ENCODE measurements at regions not wholly inside any gene's neighbourhood (a gene's known extent, or its start where the extent isn't known, plus 50 kb on each side); places are given as distances from the start of the nearest gene placed in this dataset.

GRCh38 chrY:12981074-12981473 is 76.4 kb downstream of the DDX3Y start:
- Histone ChIP-seq H3K79me2 (ENCODE audit: control insufficient read depth, insufficient read depth, low read length) (no peaks in the 10 kb centered on the region), H3K27ac (ENCODE audit: low read length in 2 of 2) (no peak overlapping the region), H3K27me3 (replicated peaks in 1 of 4; ENCODE audit: control extremely low read depth in 1 of 4, control insufficient read depth in 3 of 4, insufficient read depth in 4 of 4, low read length in 3 of 4) (no peaks in the 10 kb centered on the region), H4K20me1 (ENCODE audit: control insufficient read depth, insufficient read depth, low read length, poor library complexity, severe bottlenecking) (no peaks in the 10 kb centered on the region), H2AFZ (ENCODE audit: insufficient read depth, low read depth, low read length, poor library complexity, severe bottlenecking) (no peak overlapping the region), H3K9me3 (ENCODE audit: control extremely low read depth in 1 of 3, control insufficient read depth in 2 of 3, insufficient read depth in 1 of 3, low read length in 2 of 3) (no peaks in the 10 kb centered on the region), H3K36me3 (replicated peaks in 1 of 2; ENCODE audit: control extremely low read depth in 1 of 2, control insufficient read depth in 1 of 2, extremely low read depth in 1 of 2, insufficient read depth in 2 of 2, low read length in 1 of 2) (no peaks in the 10 kb centered on the region), H3K4me2 (replicated peaks; ENCODE audit: low read depth, low read length, poor library complexity, severe bottlenecking) (no peak overlapping the region), H3K4me1 (ENCODE audit: control insufficient read depth in 2 of 2, insufficient read depth in 2 of 2, low read length in 2 of 2) (no peaks in the 10 kb centered on the region), H3K4me3 (ENCODE audit: control extremely low read depth in 1 of 5, extremely low read depth in 1 of 5, insufficient read depth in 1 of 5, low read depth in 2 of 5, low read length in 4 of 5) (no peak overlapping the region), H3K9ac (ENCODE audit: low read length) (no peak overlapping the region)
- Mint-ChIP-seq H3K4me3 (no peak overlapping the region), H3K9me3 (ENCODE audit: insufficient read depth) (no peaks in the 10 kb centered on the region), H3K4me1 (no peaks in the 10 kb centered on the region), H3K27ac (no peak overlapping the region), H3K27me3 (no peaks in the 10 kb centered on the region)
- WGBS (ENCODE audit: insufficient coverage) = no CpG with 5 or more reads among the region's 2 CpGs
- no peak for TF ChIP-seq EZH2 (IDR thresholded peaks at IDR 0.05; ENCODE audit: borderline replicate concordance, insufficient read depth, low read depth, low read length, poor library complexity, severe bottlenecking)
- TF ChIP-seq CTCF (IDR thresholded peaks at IDR 0.05) = no peak
- ChIA-PET POLR2A (no interaction called here), CTCF (no interaction called here)
- no peak for ATAC-seq (ENCODE audit: low read depth)
- intact Hi-C loops (cut with micrococcal nuclease) = no loop called here
- no peak for DNase-seq

- DNase-seq (no peak), ATAC-seq (ENCODE audit: low read depth) (no peak)
- no peak overlapping the region for H3K9ac ChIP-seq (ENCODE audit: low read length)
- WGBS (ENCODE audit: insufficient coverage) = 100% methylated on average over 1 of the region's 2 CpGs
- no peak overlapping the region for H3K27ac Mint-ChIP-seq
- H4K20me1 ChIP-seq (ENCODE audit: control insufficient read depth, insufficient read depth, low read length, poor library complexity, severe bottlenecking) = no peaks in the 10 kb centered on the region
- no peak overlapping the region for H3K4me3 Mint-ChIP-seq
- intact Hi-C loops (cut with micrococcal nuclease) = no loop called here
- ChIA-PET CTCF (no interaction called here), POLR2A (no interaction called here)
- H2AFZ ChIP-seq (ENCODE audit: insufficient read depth, low read depth, low read length, poor library complexity, severe bottlenecking) = no peak overlapping the region
- no peaks in the 10 kb centered on the region for H3K27me3 ChIP-seq (replicated peaks in 1 of 4; ENCODE audit: control extremely low read depth in 1 of 4, control insufficient read depth in 3 of 4, insufficient read depth in 4 of 4, low read length in 3 of 4)
- TF ChIP-seq CTCF (IDR thresholded peaks at IDR 0.05) (no peak), EZH2 (IDR thresholded peaks at IDR 0.05; ENCODE audit: borderline replicate concordance, insufficient read depth, low read depth, low read length, poor library complexity, severe bottlenecking) (no peak)
- no peaks in the 10 kb centered on the region for H3K9me3 Mint-ChIP-seq (ENCODE audit: insufficient read depth)
- no peaks in the 10 kb centered on the region for H3K9me3 ChIP-seq (ENCODE audit: control extremely low read depth in 1 of 3, control insufficient read depth in 2 of 3, insufficient read depth in 1 of 3, low read length in 2 of 3)
- no peaks in the 10 kb centered on the region for H3K79me2 ChIP-seq (ENCODE audit: control insufficient read depth, insufficient read depth, low read length)
- H3K4me2 ChIP-seq (replicated peaks; ENCODE audit: low read depth, low read length, poor library complexity, severe bottlenecking) = no peak overlapping the region
- H3K36me3 ChIP-seq (replicated peaks in 1 of 2; ENCODE audit: control extremely low read depth in 1 of 2, control insufficient read depth in 1 of 2, extremely low read depth in 1 of 2, insufficient read depth in 2 of 2, low read length in 1 of 2) = no peaks in the 10 kb centered on the region
- no peaks in the 10 kb centered on the region for H3K4me1 Mint-ChIP-seq
- no peak overlapping the region for H3K4me3 ChIP-seq (ENCODE audit: control extremely low read depth in 1 of 5, extremely low read depth in 1 of 5, insufficient read depth in 1 of 5, low read depth in 2 of 5, low read length in 4 of 5)
- no peaks in the 10 kb centered on the region for H3K27me3 Mint-ChIP-seq
- no peak overlapping the region for H3K27ac ChIP-seq (ENCODE audit: low read length in 2 of 2)
- no peaks in the 10 kb centered on the region for H3K4me1 ChIP-seq (ENCODE audit: control insufficient read depth in 2 of 2, insufficient read depth in 2 of 2, low read length in 2 of 2)
These were observed 77.7 kb downstream of the DDX3Y start for GRCh38 chrY:12982249-12982829.
